Islet precursor cell (in vitro differentiated cells): ENCODE measurements at regions not wholly inside any gene's neighbourhood (a gene's known extent, or its start where the extent isn't known, plus 50 kb on each side); places are given as distances from the start of the nearest gene placed in this dataset.

Experiments
- DNase-seq: peaks from one replicate; pipeline ENCODE4 v3.0.0-alpha.2; 2018

DNA sequence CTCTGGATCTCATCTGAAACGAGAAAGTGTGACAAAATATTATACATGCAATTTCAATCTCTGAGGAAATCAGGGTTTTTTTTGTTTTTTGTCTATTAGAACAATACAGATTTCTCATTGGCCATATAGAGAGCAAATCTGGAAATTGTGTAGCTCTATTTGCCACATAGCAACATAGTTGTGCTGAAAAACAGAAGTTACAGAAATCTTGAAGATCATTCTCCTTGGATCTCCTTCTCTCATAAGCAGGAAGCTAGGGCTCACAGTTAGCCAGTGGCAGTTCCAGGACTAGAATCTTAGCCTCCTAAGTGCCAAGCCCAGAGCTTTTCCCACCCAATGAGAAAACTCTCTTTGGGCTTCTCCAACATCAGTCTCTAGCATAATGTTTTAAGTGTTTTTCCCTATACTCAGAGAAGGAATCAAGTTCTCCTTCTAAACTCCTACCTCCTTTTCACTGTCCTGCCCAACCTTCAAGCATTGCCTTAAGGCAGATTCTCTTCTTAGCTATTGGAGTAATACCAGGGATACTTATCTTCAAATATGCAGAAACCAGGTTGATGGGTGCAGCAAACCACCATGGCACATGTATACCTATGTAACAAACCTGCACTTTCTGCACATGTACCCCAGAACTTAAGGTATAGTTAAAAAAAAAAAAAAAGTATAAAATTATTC lies 211.6 kb downstream of the ALDH8A1 start:
- DNase-seq: no peak

GRCh38 chr6:134735461-134735860 lies 214.4 kb downstream of the ALDH8A1 start:
- DNase-seq: no peak

DNA sequence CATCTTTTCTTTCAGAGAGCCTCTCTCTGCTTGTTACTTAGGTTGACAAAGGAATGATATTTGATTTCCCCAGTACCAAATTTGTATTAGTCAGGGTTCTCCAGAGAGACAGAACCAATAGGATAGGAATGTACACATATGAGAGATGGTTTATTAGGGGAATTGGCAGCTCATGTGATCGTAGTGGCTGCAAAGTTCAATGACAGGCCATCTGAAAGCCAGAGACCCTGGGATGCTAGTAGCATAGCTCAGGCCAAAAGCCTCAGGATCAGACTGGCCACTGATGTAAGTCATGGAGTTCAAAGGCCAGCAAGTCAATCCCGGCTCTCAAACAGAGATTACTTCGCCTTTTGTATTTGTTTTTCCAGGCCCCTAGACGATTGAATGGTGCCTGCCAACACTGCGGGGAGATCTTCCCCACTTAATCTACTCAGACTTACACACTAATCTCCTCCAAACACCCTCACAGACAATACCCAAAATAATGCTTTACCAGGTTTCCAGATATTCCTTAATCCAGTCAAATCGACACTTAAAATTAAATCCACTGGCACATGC lies 215.5 kb downstream of the ALDH8A1 start:
- no peak for DNase-seq

DNA sequence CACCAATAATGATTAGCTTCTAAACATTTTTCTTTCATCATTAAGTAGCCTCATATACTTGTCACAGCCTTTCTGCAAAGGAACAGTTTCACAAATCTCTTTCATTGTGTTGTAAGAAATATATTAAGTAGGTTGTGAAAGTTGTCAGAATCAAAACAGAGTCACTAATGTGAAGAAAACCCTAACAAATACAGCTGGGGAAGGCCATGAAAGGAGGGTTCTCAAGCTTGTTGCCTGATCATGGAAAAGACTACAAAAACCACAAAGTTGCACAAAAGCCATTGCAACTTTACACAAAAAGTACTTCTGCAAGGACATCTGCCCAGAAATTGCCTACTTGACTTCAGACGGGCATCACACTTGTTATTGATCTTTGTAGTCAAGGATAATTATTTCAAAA lies 216.1 kb downstream of the ALDH8A1 start:
- DNase-seq: no peak

- no peak for DNase-seq
Observed at GRCh38 chr6:134732763-134733162, 217.1 kb downstream of the ALDH8A1 start.

DNA sequence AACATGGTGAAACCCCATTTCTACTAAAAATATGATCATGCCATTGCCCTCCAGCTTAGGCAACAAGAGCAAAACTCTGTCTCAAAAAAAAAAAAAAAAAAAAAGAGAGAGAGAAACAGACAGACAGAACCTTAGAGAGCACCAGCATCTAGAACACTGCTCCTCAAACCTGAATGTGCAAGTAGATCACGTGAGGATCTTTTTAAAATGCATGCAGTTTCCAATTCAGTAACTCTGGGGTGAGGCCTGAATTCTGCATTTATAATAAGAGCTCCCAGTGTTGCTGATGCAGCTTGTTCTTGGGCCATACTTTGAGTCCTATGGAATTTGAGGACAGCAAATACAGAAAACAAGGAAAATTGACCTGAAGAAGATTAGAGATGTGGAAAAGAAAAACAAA lies 218.3 kb downstream of the ALDH8A1 start:
- no peak for DNase-seq

DNA sequence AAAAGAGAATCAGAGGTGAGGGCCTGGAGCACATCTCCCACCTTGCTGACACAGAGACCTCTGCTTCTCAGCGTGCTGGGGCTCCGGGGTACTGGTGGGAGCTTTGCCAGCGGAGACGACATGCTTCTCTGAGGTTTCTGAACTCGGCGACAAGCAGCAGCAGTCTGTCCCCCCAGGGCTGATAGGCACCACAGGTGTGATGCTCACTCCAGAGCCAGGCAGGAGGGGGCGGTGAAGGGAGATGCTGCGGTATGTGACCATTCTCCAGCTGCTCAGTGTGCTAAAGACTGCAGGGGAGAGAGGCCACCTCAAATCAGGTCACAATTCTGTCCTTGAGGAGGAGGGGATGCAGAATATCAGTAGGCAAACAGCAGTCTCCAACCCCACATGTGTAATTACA lies 219.9 kb downstream of the ALDH8A1 start:
- peak; percentile 70 for DNase-seq

DNA sequence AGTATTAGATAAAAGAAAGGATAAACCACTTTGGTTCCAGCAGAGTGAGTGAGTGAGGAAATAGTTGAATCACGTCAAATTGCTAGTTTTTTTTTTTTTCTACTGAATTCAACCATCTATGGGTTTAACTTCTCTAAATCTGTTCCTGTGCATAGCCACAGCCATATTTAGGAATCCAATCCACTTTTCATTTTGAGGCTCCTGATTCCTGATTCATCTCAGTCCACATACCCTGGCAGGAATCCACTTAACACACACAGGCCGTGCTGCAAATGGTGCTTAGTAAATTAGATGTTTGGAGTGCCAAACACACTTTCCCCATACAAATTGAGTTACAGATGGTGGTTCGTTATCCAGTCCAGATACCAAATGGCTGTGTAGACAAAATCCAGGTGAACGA lies 220.3 kb downstream of the ALDH8A1 start:
- DNase-seq: no peak

DNA sequence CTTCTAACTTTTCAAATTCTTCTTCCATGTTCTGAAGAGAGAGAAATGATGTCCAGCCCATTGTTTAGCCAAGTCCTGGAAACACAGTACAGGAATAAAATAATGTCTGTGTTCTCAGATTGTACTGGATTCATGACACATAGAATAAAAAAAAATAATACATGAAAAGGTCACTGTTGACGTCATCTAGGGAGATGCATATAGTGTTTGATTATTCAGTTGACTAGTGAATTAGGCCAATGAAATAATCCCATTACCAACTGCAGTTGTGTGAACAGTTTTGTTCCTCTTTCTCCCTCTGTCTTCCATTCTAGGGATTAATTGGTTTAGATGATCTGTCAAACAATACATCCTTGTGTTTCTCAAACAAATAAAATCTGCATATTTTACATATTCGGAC lies 222.8 kb downstream of the ALDH8A1 start:
- no peak for DNase-seq

DNA sequence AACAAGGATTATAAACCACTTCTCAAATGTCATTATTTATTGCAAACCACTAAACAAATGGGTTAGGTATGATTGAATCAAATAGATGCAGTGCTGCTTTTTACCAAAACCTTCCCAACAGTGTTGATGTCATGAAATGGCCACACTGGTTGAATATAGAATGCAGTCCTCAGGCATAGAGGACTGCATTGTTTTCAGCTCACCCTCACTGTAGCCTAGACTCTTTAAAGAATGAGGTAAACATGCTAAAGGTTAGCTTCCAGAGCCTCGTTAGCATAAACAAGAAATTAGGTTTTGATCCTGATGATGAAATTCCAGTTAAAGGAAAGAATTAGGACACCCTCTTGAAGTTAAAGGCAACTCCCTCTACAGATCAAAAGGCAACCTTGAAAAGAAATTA lies 224.3 kb downstream of the ALDH8A1 start:
- no peak for DNase-seq

GRCh38 chr6:134724771-134725340 lies 225.0 kb downstream of the ALDH8A1 start:
- no peak for DNase-seq

DNA sequence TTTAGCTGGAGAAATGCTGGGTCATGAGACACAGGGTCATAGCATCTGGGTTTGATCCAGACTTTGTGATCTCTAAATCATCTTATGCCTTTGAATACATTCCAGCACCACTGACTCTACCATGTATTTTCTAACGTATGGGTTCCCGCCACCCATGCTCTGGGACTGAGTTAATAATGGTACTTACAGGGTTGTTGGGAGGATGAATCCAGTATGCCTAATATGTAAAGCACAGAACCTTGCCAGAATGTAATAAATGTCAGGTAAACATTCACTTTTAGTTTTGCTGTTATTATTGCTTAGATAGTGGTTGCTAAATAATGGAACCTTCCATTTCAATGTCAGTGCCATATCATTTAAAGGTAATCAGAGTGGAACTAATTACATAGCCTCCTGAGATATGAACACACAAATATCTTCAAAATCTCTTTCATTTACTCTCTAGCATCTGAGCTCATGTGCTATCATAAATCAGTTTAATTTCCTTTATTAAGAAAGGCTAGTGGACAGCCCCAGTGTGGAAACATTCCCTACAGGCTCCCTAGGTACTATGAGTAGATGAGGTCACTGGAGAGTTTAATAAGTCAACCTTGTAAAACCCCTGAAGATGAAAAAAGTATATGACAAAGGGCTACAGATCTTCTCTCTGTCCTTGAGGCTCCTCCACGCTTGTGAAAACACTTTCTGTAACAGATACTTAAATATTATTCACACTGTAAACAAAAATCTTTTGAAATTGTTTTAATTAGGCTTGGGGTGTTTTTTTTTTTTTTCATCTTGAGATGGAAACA lies 226.6 kb downstream of the ALDH8A1 start:
- no peak for DNase-seq

DNA sequence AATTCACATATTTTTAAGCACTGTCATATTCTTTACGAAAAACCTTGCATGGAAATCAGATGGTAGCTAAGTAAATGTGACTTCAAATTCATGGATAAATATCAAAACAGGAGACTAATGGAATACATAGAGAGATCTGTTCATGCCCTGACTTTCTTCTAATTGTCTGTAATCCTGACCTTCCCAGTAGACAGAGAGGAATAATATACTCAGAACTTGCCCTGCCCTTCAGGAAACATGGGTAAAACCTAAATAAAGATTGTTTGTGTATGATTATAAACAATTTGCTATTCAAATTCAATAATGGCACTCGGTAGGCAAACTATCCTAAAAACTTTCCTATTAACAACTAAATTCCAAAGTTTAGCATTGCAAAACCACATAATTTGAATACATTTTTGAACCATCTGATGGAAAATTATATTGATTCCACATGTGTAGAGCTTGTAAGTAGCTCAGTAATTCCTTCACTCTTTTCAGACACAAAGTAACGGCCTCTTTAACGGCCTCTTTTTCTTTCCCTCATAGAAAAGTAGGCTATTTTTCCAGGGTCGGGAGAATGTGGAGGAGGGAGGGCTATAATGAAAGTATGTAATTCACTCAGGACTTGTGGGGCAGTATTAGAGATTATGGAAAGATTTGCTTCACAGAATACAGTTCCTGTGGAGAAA lies 227.6 kb downstream of the ALDH8A1 start:
- DNase-seq: no peak

GRCh38 chr6:134721060-134721405 lies 228.9 kb downstream of the ALDH8A1 start:
- no peak for DNase-seq

DNA sequence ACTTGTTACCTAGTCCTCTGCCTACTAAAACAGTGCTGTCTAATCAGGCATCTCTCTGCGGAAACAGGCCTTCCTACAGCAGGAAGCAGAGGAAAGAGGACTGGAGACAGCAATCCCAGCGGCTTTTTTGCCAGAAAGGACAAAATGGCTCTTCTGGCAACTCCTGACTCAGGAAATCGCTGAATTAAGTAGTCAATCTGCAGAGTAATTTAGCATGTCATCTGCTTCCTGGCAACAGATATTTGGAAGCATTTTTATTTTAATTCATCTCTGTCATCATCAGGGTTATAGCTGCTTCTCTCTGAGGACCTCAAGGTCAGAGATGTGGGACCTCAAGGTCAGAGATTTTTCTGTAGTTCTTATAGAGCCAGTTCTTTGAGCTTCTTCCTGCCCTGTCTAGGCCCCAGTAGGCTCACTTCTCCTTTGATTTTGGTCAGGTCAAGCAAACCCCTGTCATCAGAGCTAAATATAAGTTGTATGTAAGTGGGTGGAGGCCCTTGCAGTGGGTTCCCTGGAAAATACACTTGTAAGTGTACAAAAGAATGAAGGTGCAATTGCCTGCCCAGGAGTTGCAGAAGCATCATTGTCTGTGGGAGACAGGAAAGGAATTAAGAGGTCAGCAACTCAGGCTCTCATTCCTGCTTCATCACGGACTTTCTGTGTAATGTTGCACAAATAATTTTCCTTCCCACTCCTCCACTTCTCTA lies 229.4 kb downstream of the ALDH8A1 start:
- DNase-seq: no peak

DNA sequence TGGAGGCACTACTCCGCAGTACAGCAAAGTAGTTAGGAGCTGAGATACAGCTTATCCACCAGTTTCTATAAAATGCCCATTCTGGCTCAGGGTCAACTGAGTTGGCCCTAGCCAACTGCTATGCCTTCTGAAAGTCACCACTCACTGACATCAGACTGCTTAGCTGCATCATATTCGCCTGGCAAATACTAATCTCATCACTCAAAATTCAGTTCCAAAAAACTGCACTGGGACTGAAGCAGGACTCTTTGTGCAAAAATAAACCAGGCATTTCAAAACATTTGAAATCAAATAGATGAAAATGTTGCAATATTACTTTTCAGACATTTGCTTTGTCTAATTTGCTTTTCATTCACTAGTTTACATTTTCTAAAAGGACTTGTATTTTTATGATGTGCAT lies 230.0 kb downstream of the ALDH8A1 start:
- DNase-seq: no peak

GRCh38 chr6:134719286-134719685 lies 230.6 kb downstream of the ALDH8A1 start:
- DNase-seq: no peak

- no peak for DNase-seq
Observed at GRCh38 chr6:134714679-134715078, 235.2 kb downstream of the ALDH8A1 start.

- DNase-seq: no peak
Observed at GRCh38 chr6:134714113-134714512, 235.8 kb downstream of the ALDH8A1 start.

DNA sequence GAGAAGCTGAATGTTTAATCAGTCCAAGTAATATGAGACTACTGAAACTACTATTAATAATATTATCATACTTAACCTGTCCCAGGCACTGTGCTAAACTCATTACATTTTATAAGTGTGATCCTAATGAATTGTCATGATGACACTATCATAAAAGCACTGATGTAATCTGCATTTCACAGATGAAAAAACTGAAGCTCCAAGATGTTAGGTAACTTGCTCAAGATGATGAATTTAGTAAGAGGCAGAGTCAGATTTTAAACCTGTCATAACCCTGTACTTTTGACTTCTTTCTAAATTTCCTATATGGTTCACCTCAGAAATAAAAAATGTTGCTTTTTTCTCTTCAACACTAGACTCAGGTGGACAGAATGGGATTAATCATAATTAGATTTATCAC lies 237.6 kb downstream of the ALDH8A1 start:
- no peak for DNase-seq

GRCh38 chr6:134708079-134708478 lies 241.8 kb downstream of the ALDH8A1 start:
- no peak for DNase-seq

DNA sequence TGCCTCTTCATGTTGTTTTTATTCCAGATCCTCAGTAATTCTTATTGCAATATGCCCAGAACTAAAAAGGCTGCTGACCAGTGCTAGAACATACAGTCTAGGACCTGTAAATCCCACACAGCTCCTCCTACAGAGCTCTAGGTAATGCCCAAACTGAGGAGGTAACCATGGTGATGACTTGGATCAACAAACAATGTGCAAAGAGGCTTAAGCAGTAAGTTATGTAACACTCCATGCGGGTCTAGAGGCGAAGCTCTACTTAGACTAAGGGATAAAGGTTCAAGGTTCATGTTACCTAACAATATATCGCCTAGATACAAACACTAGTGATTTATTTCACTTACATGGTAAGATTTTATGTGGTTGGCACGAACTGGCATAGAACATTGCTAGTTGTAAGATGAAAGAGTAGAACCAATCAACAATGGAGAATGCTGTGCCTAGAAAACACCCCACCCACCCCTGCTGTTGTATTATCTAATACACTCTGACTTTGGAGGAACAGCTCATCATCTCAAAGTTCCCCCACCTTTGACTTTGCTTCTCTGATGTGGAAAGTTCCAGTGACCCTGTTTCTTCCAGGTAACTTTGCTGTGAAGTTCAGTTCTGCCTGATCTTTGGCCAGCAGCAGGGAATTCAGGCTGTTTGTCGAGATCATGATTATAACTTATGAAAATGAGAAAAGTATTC lies 242.4 kb downstream of the ALDH8A1 start:
- no peak for DNase-seq
